ENCODE measurements at regions not wholly inside any gene's neighbourhood (a gene's known extent, or its start where the extent isn't known, plus 50 kb on each side); places are given as distances from the start of the nearest gene placed in this dataset.

DNA sequence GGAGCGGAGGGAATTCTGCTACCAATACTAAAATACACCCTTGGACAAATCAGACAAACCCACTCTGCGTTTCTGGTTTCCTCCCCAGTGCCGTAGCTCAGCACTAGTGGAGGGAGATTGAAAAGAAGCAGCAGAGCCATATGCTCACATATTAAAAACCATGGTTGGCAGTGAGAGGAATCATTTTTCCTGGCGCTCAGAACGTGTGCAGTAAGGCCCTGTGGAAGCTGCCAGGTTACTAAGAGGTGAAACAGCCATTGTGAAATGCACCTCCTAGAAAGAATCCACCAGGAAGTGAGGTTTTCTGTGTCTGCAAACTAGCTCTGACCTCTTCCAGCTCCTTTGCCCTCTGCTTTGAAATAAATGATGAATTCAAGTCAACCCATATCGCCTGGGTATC, 177.2 kb downstream of the ERCC6L2 start:
- ChIA-PET POLR2A (no interaction called here), CTCF (no interaction called here)
- no peak overlapping the region for H3K4me3 Mint-ChIP-seq
- no peak for DNase-seq
- no peaks in the 10 kb centered on the region for H3K9me3 Mint-ChIP-seq (ENCODE audit: low read depth)
- no peaks in the 10 kb centered on the region for H3K27me3 Mint-ChIP-seq
- peaks cover 10% of the 10 kb centered on the region for H3K4me1 Mint-ChIP-seq
- intact Hi-C loops (cut with DNase I, micrococcal nuclease), result no loop called here
- no peak overlapping the region for H3K27ac Mint-ChIP-seq
- ATAC-seq, result no peak
- H3K36me3 Mint-ChIP-seq (ENCODE audit: low read depth), result no peaks in the 10 kb centered on the region

- Mint-ChIP-seq H3K9me3 (ENCODE audit: low read depth) (no peaks in the 10 kb centered on the region), H3K27me3 (no peaks in the 10 kb centered on the region), H3K27ac (no peak overlapping the region), H3K4me1 (peaks cover 9% of the 10 kb centered on the region), H3K36me3 (ENCODE audit: low read depth) (no peaks in the 10 kb centered on the region), H3K4me3 (no peak overlapping the region)
- DNase-seq (no peak), ATAC-seq (no peak)
- ChIA-PET CTCF (interaction anchor here (0.6 kb wide), 1 partner anchor 1354 kb away, joined by 3 read pairs; no protein-coding TSS in a partner anchor), POLR2A (no interaction called here)
- intact Hi-C loops (cut with DNase I, micrococcal nuclease), result no loop called here
Measured at GRCh38 chr9:96051423-96051822, 175.9 kb downstream of the ERCC6L2 start.

- DNase-seq (no peak), ATAC-seq (no peak)
- Mint-ChIP-seq H3K27ac (no peak overlapping the region), H3K27me3 (no peaks in the 10 kb centered on the region), H3K4me1 (peaks cover 9% of the 10 kb centered on the region), H3K36me3 (ENCODE audit: low read depth) (no peaks in the 10 kb centered on the region), H3K4me3 (no peak overlapping the region), H3K9me3 (ENCODE audit: low read depth) (no peaks in the 10 kb centered on the region)
- intact Hi-C loops (cut with DNase I, micrococcal nuclease), result no loop called here
- ChIA-PET CTCF (interaction anchor here (0.6 kb wide), 1 partner anchor 1353 kb away, joined by 3 read pairs; no protein-coding TSS in a partner anchor), POLR2A (no interaction called here)
Measured at GRCh38 chr9:96050861-96051155, 175.3 kb downstream of the ERCC6L2 start.

DNA sequence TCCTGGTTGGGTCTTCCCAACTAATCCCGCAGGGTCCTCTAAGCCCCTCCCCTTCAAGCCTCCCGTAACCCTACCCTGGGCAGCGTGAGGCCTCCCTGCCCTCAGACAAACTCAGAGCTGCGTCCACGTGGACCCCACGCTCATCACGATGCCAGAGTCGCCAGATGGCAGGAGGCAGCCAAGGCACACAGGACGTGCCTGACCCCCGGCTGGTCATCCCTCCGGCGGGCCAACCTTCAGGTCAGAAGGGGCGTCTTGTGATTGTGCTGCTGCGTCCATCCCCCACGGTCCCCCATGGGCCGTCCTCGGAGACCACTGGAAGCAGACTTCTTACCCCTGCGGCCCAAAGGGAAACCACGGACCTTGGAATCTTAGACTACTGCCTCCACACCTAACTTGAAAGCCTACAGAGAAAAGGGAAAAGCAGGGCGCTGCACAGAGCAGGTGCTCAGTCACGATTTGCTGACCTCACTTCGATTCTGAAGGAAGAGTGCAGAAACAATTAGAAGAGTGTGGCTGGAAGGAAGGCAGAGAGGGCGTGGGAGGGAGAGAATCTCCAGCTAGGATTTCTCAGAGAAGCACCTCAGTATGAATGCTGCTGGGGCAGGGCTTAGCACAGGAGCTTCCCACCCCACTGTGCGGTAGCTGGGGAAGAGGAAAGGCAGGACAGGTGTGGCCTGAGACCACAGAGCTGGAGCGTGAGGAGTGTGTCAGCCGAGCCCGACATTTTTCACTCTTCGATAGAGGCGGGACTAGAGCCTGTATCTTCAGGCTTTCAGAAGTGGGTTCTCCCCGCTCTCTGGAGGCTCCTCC, 174.8 kb downstream of the ERCC6L2 start:
- intact Hi-C loops (cut with DNase I, micrococcal nuclease), result no loop called here
- ChIA-PET POLR2A (no interaction called here), CTCF (no interaction called here)
- ATAC-seq, result no peak
- H3K36me3 Mint-ChIP-seq (ENCODE audit: low read depth), result no peaks in the 10 kb centered on the region
- no peak overlapping the region for H3K4me3 Mint-ChIP-seq
- H3K27me3 Mint-ChIP-seq, result no peaks in the 10 kb centered on the region
- H3K9me3 Mint-ChIP-seq (ENCODE audit: low read depth), result no peaks in the 10 kb centered on the region
- peaks cover 9% of the 10 kb centered on the region for H3K4me1 Mint-ChIP-seq
- no peak overlapping the region for H3K27ac Mint-ChIP-seq
- no peak for DNase-seq

DNA sequence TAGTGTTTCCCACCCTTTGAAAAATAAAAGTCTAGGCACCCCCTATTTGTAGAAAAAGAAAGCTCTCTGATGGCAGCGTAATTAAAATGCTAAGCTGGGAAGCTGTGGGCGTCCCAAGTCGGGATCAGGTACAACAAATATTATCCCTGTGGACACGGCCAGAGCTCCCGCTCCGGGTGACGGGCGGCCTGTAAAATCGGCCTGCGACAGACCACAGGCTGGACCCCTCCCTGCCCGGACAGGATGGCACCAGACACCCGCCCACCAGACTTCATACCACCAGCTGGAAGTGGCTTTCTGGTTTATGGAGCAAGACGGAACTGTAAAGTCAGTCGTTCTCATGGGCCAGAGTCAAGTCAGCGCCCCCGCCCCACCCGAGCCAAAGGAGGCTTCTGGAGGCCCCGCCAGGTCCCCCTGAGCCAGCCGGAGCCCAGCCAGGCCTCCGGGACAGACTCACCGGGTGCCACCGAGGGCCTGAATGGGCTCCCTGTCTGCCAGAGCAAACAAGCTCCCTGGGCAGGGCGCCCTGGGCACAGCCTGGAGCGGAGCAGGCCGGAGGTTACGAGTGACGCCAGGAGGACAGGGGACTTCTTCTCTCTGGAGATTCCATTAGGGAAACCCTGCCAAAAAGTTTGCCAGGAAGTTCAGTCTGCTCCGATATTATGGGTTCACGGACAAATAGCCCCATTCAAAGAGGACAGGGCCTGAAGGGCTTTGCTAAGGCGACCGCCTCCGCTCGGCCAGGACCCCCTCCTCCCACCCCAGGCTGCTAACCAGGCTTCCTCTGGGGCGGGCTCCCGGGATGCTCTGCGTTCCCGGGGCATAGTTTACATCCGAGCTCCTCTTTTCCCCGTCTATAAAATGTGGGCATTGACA, 173.7 kb downstream of the ERCC6L2 start:
- POLR2A ChIA-PET, result no interaction called here
- Mint-ChIP-seq H3K4me1 (peaks cover 9% of the 10 kb centered on the region), H3K9me3 (ENCODE audit: low read depth) (no peaks in the 10 kb centered on the region), H3K27me3 (no peaks in the 10 kb centered on the region), H3K4me3 (no peak overlapping the region), H3K27ac (no peak overlapping the region), H3K36me3 (ENCODE audit: low read depth) (no peaks in the 10 kb centered on the region)
- intact Hi-C loops (cut with DNase I, micrococcal nuclease), result loop anchor here in 1 of 2 experiments (1.0 kb wide), 1 partner anchor 33 kb away; no protein-coding TSS in a partner anchor
- CTCF ChIA-PET, result interaction anchor here (0.6 to 0.9 kb wide), 3 partner anchors 8 to 726 kb away, joined by 3 to 4 read pairs (median 3); no protein-coding TSS in a partner anchor
- ATAC-seq (no peak), DNase-seq (no peak)

DNA sequence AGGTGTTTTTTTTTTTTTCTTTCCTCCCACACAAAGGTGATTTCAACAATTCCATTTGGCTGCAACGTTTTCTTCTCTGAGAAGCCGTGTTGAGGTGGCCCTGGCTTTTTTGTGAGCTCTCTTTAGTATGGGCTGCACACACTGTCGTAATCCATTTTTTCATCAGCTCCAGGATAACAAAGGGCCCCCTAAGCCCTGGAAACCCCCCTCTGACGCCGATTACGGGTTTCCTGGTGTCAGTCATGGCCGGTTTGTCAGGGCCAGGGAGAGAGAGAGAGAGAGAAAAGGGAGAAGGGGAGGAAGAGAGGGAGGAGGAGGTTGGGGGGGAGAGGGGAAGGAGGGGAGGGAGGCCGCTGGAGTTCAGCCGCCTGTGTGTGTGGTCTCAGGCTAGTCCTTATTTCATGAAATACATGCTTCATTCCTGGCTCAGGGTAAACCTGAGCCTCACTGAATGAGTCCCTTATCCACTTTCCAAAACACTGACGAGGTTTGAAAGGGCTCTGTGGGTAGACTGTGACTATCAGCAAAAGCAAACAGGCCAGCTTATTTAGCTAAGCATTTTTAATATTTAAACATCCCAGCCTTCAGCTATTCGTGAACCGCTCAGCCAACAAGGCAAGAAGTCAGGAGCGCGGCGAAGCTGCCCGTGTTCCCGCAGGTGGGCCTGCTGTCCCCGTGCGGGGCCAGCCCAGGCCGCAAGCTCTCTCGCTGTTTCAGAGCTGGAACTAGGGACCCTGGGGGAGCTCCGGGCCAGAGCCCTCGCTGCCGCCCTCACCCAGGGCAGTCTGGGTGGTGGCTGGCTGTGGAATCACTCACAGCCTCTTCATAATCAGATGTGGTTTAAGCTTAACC, 172.8 kb downstream of the ERCC6L2 start:
- intact Hi-C loops (cut with DNase I, micrococcal nuclease), result loop anchor here in 1 of 2 experiments (1.0 kb wide), 1 partner anchor 32 kb away; no protein-coding TSS in a partner anchor
- ChIA-PET CTCF (interaction anchor here (0.7 to 0.9 kb wide), 3 partner anchors 9 to 726 kb away, joined by 3 to 4 read pairs (median 4); no protein-coding TSS in a partner anchor), POLR2A (no interaction called here)
- no peaks in the 10 kb centered on the region for H3K9me3 Mint-ChIP-seq (ENCODE audit: low read depth)
- H3K27ac Mint-ChIP-seq, result peak overlapping the region; percentile 47
- H3K27me3 Mint-ChIP-seq, result no peaks in the 10 kb centered on the region
- DNase-seq, result peak; percentile 39
- H3K4me3 Mint-ChIP-seq, result no peak overlapping the region
- H3K4me1 Mint-ChIP-seq, result peaks cover 9% of the 10 kb centered on the region
- H3K36me3 Mint-ChIP-seq (ENCODE audit: low read depth), result no peaks in the 10 kb centered on the region
- peak; percentile 72 for ATAC-seq

GRCh38 chr9:96047741-96048103, 172.2 kb downstream of the ERCC6L2 start:
- ATAC-seq (peak; percentile 58), DNase-seq (peak; percentile 13)
- H3K36me3 Mint-ChIP-seq (ENCODE audit: low read depth), result no peaks in the 10 kb centered on the region
- ChIA-PET POLR2A (no interaction called here), CTCF (interaction anchor here (0.9 kb wide), 1 partner anchor 171 kb away, joined by 4 read pairs; no protein-coding TSS in a partner anchor)
- no peak overlapping the region for H3K4me3 Mint-ChIP-seq
- peak overlapping the region; percentile 47 for H3K27ac Mint-ChIP-seq
- no peaks in the 10 kb centered on the region for H3K9me3 Mint-ChIP-seq (ENCODE audit: low read depth)
- H3K27me3 Mint-ChIP-seq, result no peaks in the 10 kb centered on the region
- peaks cover 9% of the 10 kb centered on the region for H3K4me1 Mint-ChIP-seq
- intact Hi-C loops (cut with DNase I, micrococcal nuclease), result loop anchor here in 1 of 2 experiments (1.0 kb wide), 1 partner anchor 31 kb away; no protein-coding TSS in a partner anchor

GRCh38 chr9:96047116-96047639, 171.7 kb downstream of the ERCC6L2 start:
- Mint-ChIP-seq H3K9me3 (ENCODE audit: low read depth) (no peaks in the 10 kb centered on the region), H3K27me3 (no peaks in the 10 kb centered on the region), H3K27ac (no peak overlapping the region), H3K4me3 (no peak overlapping the region), H3K36me3 (ENCODE audit: low read depth) (no peaks in the 10 kb centered on the region), H3K4me1 (peaks cover 9% of the 10 kb centered on the region)
- no peak for DNase-seq
- no peak for ATAC-seq
- ChIA-PET POLR2A (no interaction called here), CTCF (no interaction called here)
- intact Hi-C loops (cut with DNase I, micrococcal nuclease), result no loop called here

- Mint-ChIP-seq H3K9me3 (ENCODE audit: low read depth) (no peaks in the 10 kb centered on the region), H3K4me1 (peaks cover 9% of the 10 kb centered on the region)
Measured at GRCh38 chr9:96045811-96046210, 170.3 kb downstream of the ERCC6L2 start.

GRCh38 chr9:96044401-96044800, 168.9 kb downstream of the ERCC6L2 start:
- intact Hi-C loops (cut with DNase I, micrococcal nuclease), result no loop called here
- H3K27ac Mint-ChIP-seq, result no peak overlapping the region
- H3K9me3 Mint-ChIP-seq (ENCODE audit: low read depth), result no peaks in the 10 kb centered on the region
- DNase-seq (no peak), ATAC-seq (no peak)
- ChIA-PET CTCF (interaction anchor here (0.7 kb wide), 1 partner anchor 11 kb away, joined by 3 read pairs; no protein-coding TSS in a partner anchor), POLR2A (no interaction called here)
- peaks cover 9% of the 10 kb centered on the region for H3K4me1 Mint-ChIP-seq
- H3K36me3 Mint-ChIP-seq (ENCODE audit: low read depth), result no peaks in the 10 kb centered on the region
- H3K4me3 Mint-ChIP-seq, result no peak overlapping the region
- no peaks in the 10 kb centered on the region for H3K27me3 Mint-ChIP-seq

More at GRCh38 chr9:96045811-96046210, 170.3 kb downstream of the ERCC6L2 start:
- Mint-ChIP-seq H3K36me3 (ENCODE audit: low read depth) (no peaks in the 10 kb centered on the region), H3K4me3 (no peak overlapping the region), H3K27ac (no peak overlapping the region), H3K27me3 (no peaks in the 10 kb centered on the region)
- DNase-seq (no peak), ATAC-seq (no peak)
- ChIA-PET CTCF (no interaction called here), POLR2A (no interaction called here)
- intact Hi-C loops (cut with DNase I, micrococcal nuclease), result no loop called here
